ENCODE measurements at regions not wholly inside any gene's neighbourhood (a gene's known extent, or its start where the extent isn't known, plus 50 kb on each side); places are given as distances from the start of the nearest gene placed in this dataset.
"Not testable (repeated sequence)": the region's sequence is repeated elsewhere in the genome, so short reads cannot be mapped to it uniquely, and the experiment has no call there.

GRCh38 chr7:29651477-29651876 lies 87.8 kb downstream of the PRR15 start:
- no peak overlapping the region for H3K27ac Mint-ChIP-seq (ENCODE audit: unreplicated experiment)
- no peak for TF ChIP-seq CTCF (IDR thresholded peaks at IDR 0.05; ENCODE audit: partially characterized antibody, unreplicated experiment)
- DNase-seq: no peak
- no peaks in the 10 kb centered on the region for H3K4me1 Mint-ChIP-seq (ENCODE audit: low read depth, unreplicated experiment)
- peaks cover 5% of the 10 kb centered on the region for H3K27me3 Mint-ChIP-seq (ENCODE audit: unreplicated experiment)
- H3K36me3 Mint-ChIP-seq (ENCODE audit: unreplicated experiment): no peaks in the 10 kb centered on the region
- H3K9me3 Mint-ChIP-seq (ENCODE audit: unreplicated experiment): no peaks in the 10 kb centered on the region
- H3K4me3 Mint-ChIP-seq (ENCODE audit: unreplicated experiment): no peak overlapping the region

GRCh38 chr7:29652556-29652955 lies 88.9 kb downstream of the PRR15 start:
- Mint-ChIP-seq H3K9me3 (ENCODE audit: unreplicated experiment) (no peaks in the 10 kb centered on the region), H3K4me3 (ENCODE audit: unreplicated experiment) (no peak overlapping the region), H3K27ac (ENCODE audit: unreplicated experiment) (no peak overlapping the region), H3K27me3 (ENCODE audit: unreplicated experiment) (peaks cover 3% of the 10 kb centered on the region), H3K36me3 (ENCODE audit: unreplicated experiment) (no peaks in the 10 kb centered on the region), H3K4me1 (ENCODE audit: low read depth, unreplicated experiment) (no peaks in the 10 kb centered on the region)
- DNase-seq: no peak
- TF ChIP-seq CTCF (IDR thresholded peaks at IDR 0.05; ENCODE audit: partially characterized antibody, unreplicated experiment): no peak

- not testable (repeated sequence) for H3K4me1 Mint-ChIP-seq (ENCODE audit: low read depth, unreplicated experiment); DNase-seq; H3K27me3 Mint-ChIP-seq (ENCODE audit: unreplicated experiment); H3K9me3 Mint-ChIP-seq (ENCODE audit: unreplicated experiment); H3K36me3 Mint-ChIP-seq (ENCODE audit: unreplicated experiment); H3K27ac Mint-ChIP-seq (ENCODE audit: unreplicated experiment); H3K4me3 Mint-ChIP-seq (ENCODE audit: unreplicated experiment)
Measured at GRCh38 chr7:29654340-29654739, 90.7 kb downstream of the PRR15 start.

GRCh38 chr7:29657288-29657687 lies 93.7 kb downstream of the PRR15 start:
- Mint-ChIP-seq H3K36me3 (ENCODE audit: unreplicated experiment) (no peaks in the 10 kb centered on the region), H3K4me1 (ENCODE audit: low read depth, unreplicated experiment) (no peaks in the 10 kb centered on the region), H3K4me3 (ENCODE audit: unreplicated experiment) (no peak overlapping the region), H3K9me3 (ENCODE audit: unreplicated experiment) (peaks cover 1% of the 10 kb centered on the region), H3K27me3 (ENCODE audit: unreplicated experiment) (no peaks in the 10 kb centered on the region), H3K27ac (ENCODE audit: unreplicated experiment) (no peak overlapping the region)
- TF ChIP-seq CTCF (IDR thresholded peaks at IDR 0.05; ENCODE audit: partially characterized antibody, unreplicated experiment): no peak
- DNase-seq: no peak

- no peaks in the 10 kb centered on the region for H3K27me3 Mint-ChIP-seq (ENCODE audit: unreplicated experiment)
- no peak overlapping the region for H3K4me3 Mint-ChIP-seq (ENCODE audit: unreplicated experiment)
- H3K9me3 Mint-ChIP-seq (ENCODE audit: unreplicated experiment): peaks cover 1% of the 10 kb centered on the region
- DNase-seq: no peak
- no peaks in the 10 kb centered on the region for H3K36me3 Mint-ChIP-seq (ENCODE audit: unreplicated experiment)
- no peak overlapping the region for H3K27ac Mint-ChIP-seq (ENCODE audit: unreplicated experiment)
- no peaks in the 10 kb centered on the region for H3K4me1 Mint-ChIP-seq (ENCODE audit: low read depth, unreplicated experiment)
- TF ChIP-seq CTCF (IDR thresholded peaks at IDR 0.05; ENCODE audit: partially characterized antibody, unreplicated experiment): no peak
Measured at GRCh38 chr7:29657856-29658255, 94.2 kb downstream of the PRR15 start.

- not testable (repeated sequence) for H3K27ac Mint-ChIP-seq (ENCODE audit: unreplicated experiment); H3K27me3 Mint-ChIP-seq (ENCODE audit: unreplicated experiment); DNase-seq; H3K4me3 Mint-ChIP-seq (ENCODE audit: unreplicated experiment); H3K36me3 Mint-ChIP-seq (ENCODE audit: unreplicated experiment); H3K4me1 Mint-ChIP-seq (ENCODE audit: low read depth, unreplicated experiment); H3K9me3 Mint-ChIP-seq (ENCODE audit: unreplicated experiment)
Measured at GRCh38 chr7:29659213-29659612, 95.6 kb downstream of the PRR15 start.

GRCh38 chr7:29662899-29663298 lies 99.3 kb downstream of the PRR15 start:
- H3K36me3 Mint-ChIP-seq (ENCODE audit: unreplicated experiment); H3K27ac Mint-ChIP-seq (ENCODE audit: unreplicated experiment); H3K4me1 Mint-ChIP-seq (ENCODE audit: low read depth, unreplicated experiment); DNase-seq; H3K27me3 Mint-ChIP-seq (ENCODE audit: unreplicated experiment); H3K4me3 Mint-ChIP-seq (ENCODE audit: unreplicated experiment); H3K9me3 Mint-ChIP-seq (ENCODE audit: unreplicated experiment): not testable (repeated sequence)

GRCh38 chr7:29664999-29665398 lies 101.4 kb downstream of the PRR15 start:
- not testable (repeated sequence) for H3K9me3 Mint-ChIP-seq (ENCODE audit: unreplicated experiment); H3K36me3 Mint-ChIP-seq (ENCODE audit: unreplicated experiment); H3K4me3 Mint-ChIP-seq (ENCODE audit: unreplicated experiment); H3K4me1 Mint-ChIP-seq (ENCODE audit: low read depth, unreplicated experiment); H3K27ac Mint-ChIP-seq (ENCODE audit: unreplicated experiment); DNase-seq; H3K27me3 Mint-ChIP-seq (ENCODE audit: unreplicated experiment)

- not testable (repeated sequence) for DNase-seq; H3K27ac Mint-ChIP-seq (ENCODE audit: unreplicated experiment); H3K4me3 Mint-ChIP-seq (ENCODE audit: unreplicated experiment); H3K9me3 Mint-ChIP-seq (ENCODE audit: unreplicated experiment); H3K4me1 Mint-ChIP-seq (ENCODE audit: low read depth, unreplicated experiment); H3K36me3 Mint-ChIP-seq (ENCODE audit: unreplicated experiment); H3K27me3 Mint-ChIP-seq (ENCODE audit: unreplicated experiment)
Measured at GRCh38 chr7:29667096-29667669, 103.5 kb downstream of the PRR15 start.
